Left ventricle myocardium superior (tissue), 1 donor: ENCODE measurements at regions not wholly inside any gene's neighbourhood (a gene's known extent, or its start where the extent isn't known, plus 50 kb on each side); places are given as distances from the start of the nearest gene placed in this dataset.
"Not testable (repeated sequence)": the region's sequence is repeated elsewhere in the genome, so short reads cannot be mapped to it uniquely, and the experiment has no call there.

Experiments
- ATAC-seq: fragments of 200-7000 bp; cut with Tn5 transposase; one replicate; pipeline ENCODE4 v1.9.1; 2020; ENCODE audit warnings: mild to moderate bottlenecking, moderate library complexity
- DNase-seq: peaks from one replicate; pipeline ENCODE4 v3.0.0-alpha.2; 2020
- intact Hi-C: fragments of 100-400 bp; cut with micrococcal nuclease; formaldehyde crosslinking; loops from one replicate; pipeline ENCODE4 v1.11.0; 2022
- donor health status: DM: no; HTN: yes; CAD: no; lungs with severe emphysema.

DNA sequence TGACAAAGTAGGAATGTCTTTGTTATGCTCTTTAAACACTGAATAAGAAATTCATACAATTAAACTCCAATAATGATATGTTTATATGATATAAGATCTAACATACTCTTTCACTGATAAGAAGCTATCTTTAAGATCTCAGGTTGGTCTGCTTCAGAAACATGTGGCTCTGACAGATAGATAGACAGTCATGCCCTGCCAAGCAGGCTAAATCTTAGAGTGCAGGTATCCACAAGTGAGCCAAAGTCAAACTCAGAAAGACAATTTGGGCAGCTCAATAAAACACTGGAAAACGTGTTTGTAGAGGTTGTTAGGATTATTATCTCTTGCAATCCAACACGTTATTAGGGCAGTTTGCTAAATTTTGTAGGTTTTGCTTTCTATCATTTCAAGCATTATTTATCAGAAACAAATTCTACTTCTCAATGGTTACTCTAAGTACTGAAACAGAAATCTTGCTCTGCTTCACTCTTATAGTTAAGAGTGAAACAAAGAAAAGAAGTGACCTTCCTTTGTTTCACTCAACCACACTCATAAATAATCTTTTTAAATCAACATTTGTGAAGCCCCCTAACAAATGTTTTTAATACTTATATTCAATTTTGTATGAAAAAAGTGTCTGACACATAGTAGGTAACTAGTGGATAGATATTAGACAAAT lies 1255.6 kb downstream of the DIAPH3 start:
- DNase-seq (no peak), ATAC-seq (no peak)
- intact Hi-C loops, result no loop called here

DNA sequence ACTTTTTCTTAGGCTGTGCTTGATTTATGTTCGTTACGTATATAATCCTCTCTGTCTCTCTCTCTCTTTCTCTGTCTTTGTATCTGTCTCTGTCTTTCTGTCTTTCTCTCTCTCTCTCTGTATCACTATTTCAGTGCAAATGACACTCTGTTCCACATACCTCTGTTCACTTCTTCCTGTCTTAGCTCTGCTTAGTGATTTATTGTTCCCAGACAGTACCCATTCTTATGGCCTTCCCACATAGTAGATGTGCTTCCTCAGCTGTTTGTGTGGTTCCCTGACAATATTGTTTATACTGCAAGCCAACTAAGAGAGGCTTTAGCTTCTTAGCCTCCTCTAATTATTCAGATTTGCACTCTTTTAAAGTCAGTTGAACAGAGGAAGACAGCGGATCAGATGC lies 1244.2 kb downstream of the DIAPH3 start:
- ATAC-seq (no peak), DNase-seq (no peak)
- intact Hi-C loops, result no loop called here

- peak; percentile 71 for ATAC-seq
- no peak for DNase-seq
These were observed 1242.6 kb downstream of the DIAPH3 start for GRCh38 chr13:58921129-58921528.

DNA sequence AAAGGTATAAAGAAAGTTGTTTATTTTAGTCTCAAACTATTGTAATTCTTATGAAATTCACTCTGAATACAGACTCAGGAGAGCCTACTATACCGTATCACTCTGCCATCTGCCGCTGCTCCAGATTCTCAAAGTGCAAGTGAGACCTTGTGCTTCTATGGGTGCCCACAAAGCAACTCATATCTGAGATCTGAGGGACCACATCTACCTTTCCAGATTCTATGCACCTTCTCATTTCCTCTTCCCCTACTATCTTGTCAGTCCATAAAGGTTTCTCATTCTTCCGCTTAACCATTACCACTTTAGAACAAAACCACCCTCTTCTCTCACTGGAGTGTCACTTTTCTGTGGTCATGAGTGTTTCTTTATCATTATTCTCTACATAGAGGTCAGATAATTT lies 1236.9 kb downstream of the DIAPH3 start:
- ATAC-seq (no peak), DNase-seq (no peak)
- intact Hi-C loops, result no loop called here

More at GRCh38 chr13:58921129-58921528, 1242.6 kb downstream of the DIAPH3 start:
- intact Hi-C loops, result no loop called here

DNA sequence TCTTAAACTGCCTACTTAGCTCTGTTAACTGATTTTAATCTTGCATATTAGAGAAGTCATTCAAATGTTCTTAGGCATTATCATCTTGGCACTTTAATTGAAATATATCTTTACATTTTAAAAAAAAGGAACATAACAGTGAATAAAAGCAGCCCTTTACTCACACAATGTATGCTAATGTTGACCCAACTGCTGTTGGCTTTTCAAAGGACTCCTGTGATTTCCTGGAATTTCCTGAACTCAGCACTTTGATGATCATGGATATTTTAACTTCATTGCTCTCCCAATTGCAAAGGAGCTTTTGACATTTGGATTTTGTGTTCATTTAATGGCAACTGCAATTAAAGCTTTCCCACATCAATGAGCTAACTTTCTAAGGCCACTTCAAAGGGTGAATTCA lies 1230.3 kb downstream of the DIAPH3 start:
- no peak for ATAC-seq
- intact Hi-C loops, result no loop called here
- no peak for DNase-seq

DNA sequence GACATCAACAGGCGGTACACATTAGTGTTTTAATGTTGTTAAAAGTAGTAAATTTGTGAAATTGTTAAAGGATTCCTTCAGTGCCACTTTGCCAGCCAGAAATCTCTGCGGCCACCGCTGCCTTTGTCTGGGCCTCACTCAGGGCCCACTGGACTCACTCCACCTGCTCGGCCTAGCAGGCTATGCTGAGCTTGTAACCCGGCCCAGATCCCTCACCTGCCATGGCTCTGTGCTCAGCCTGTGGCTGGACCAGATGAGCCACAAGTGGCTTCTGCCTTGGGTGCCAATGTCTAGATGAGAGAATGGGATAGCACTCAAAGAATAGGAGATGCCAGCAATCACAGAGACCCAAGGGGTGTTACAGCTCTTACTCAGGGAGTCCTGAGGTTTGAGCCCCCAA lies 1228.0 kb downstream of the DIAPH3 start:
- DNase-seq (no peak), ATAC-seq (no peak)
- intact Hi-C loops, result no loop called here

DNA sequence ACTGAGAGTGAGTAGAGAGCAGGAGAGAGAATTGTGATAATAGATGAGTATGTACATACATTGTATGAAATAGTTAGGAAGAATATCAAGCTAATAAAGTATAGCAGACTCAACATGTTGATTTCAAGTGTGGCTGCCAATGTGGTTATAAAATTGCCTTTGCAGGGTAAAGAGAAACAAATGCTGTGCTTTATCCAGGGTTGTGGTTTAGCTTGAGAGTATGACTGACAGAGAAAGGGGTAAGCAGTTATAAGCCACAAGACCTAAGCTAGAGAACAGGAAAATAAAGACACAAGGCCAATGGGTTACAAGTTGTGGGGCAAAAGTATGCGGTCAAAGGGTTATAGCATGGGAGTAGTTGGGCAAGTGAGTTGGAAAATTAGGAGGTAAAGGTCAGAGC lies 1217.5 kb downstream of the DIAPH3 start:
- no peak for ATAC-seq
- intact Hi-C loops, result no loop called here
- no peak for DNase-seq

DNA sequence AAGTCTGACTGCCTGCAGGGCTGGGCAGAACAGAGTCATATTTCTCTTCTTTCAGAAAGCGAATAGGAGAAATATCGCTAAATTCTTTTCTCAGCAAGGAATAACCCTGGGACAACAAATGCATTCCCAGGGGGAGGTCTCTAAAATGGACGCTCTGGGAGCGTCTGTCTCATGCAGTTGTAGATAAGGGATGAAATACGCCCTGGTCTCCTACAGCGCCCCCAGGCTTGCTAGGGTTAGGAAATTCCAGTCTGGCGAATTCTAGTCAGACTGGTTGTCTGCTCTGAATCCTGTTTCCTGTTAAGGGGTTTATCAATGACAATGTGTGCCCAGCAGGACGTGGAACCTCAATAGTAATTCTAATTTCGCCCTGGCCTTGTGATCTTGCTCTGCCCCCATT lies 1214.1 kb downstream of the DIAPH3 start:
- no peak for ATAC-seq
- DNase-seq, result no peak
- intact Hi-C loops, result no loop called here

DNA sequence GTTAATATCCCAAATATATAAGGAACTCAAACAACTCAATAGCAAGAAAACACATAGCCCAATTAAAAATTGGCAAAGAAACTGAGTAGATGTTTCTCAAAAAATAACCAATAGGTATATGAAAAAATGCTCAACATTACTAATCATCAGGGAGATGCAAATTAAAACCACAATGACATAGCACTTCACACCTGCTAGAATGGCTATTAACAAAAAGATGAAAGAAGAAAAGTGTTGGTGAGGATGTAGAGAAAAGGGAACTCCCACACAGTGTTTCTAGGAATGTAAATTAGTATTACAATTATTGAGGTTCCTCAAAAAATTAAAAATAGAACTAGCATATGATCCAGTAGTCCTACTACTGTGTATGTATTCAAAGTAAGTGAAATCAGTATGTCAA lies 1212.8 kb downstream of the DIAPH3 start:
- no peak for ATAC-seq
- DNase-seq, result no peak
- intact Hi-C loops, result no loop called here

GRCh38 chr13:58953638-58954037 lies 1210.1 kb downstream of the DIAPH3 start:
- no peak for DNase-seq
- intact Hi-C loops, result no loop called here
- ATAC-seq, result no peak

DNA sequence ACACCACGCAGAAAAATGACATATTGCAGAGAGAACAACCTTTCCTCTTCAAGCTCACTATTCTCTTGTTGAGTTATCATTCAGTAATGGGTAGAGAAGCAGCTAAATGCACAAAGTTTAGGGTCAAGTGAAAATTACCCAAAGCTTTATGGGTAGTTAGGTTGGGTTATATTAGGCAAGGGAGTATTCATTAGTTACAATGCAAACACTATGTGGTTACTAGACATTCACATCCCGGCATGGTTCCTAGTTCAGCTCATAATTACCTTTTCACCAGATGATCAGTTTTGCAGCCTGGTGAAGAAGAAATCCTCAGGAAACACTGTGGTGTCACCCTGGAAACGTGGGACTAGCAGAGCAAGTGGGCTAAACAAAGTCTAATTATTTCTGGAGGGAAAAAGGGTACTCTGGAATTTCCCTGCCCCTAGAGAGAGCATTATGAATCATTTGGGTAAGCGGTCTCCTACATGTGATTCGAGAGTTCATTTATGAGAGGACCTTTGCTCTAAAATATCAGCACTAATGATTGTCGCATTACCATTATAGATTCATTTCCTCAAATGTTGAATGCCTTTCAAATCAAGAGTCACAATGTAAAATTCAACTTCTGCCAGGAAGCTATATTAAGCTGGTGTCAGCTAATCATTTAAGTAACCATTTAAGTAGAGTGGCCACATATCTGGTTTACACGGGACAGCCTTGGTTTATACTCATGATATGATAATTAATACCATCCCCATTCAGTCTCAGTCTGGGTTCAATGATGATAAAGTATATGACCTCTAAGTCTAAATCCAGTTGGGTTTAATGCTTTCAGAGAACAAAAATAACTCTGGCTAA lies 1208.0 kb downstream of the DIAPH3 start:
- intact Hi-C loops, result no loop called here
- ATAC-seq (no peak), DNase-seq (no peak)

- intact Hi-C loops, ATAC-seq, DNase-seq: not testable (repeated sequence)
These were observed 1205.6 kb downstream of the DIAPH3 start for GRCh38 chr13:58958097-58958496.

GRCh38 chr13:58960888-58961287 lies 1202.8 kb downstream of the DIAPH3 start:
- ATAC-seq, result no peak
- intact Hi-C loops, result no loop called here

DNA sequence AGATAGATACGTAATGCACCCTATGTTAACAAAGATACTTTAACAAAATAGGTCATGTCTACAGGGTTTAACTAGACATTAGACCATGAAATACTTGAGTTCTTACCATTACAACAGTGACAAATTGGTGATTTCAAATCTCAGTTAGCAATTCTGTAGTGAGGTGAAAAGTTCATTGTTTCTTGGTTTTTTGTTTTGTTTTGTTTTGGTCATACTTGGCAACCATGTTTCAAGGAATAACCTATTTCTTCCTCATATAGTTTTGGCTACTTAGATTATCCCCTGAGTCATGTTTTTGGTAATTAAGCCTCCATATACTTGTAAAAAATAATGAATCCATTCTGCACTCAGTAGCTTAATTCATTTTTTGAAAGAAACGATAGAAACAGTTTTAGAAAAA lies 1200.4 kb downstream of the DIAPH3 start:
- ATAC-seq, result no peak
- intact Hi-C loops, result no loop called here
- no peak for DNase-seq

More at GRCh38 chr13:58960888-58961287, 1202.8 kb downstream of the DIAPH3 start:
- no peak for DNase-seq

DNA sequence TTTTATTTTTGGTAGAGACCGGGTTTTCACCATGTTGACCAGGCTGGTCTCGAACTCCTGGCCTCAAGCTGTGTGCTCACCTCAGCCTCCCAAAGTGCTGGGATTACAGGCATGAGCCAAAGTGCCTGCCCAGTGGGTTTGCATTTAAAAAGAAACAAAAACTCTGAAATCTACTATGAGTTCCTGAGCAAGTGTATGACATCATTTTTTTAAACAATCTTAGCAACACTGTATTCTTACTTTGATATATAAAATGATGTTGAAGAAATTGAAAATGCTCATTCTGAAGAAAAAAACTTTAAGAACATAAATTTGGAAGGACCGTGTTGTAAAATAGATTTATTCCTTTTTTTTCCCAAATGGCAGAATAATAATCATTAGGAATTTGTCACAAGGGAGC lies 1199.7 kb downstream of the DIAPH3 start:
- intact Hi-C loops, result no loop called here
- no peak for DNase-seq
- ATAC-seq, result no peak

GRCh38 chr13:58977085-58977484 lies 1186.6 kb downstream of the DIAPH3 start:
- no peak for DNase-seq
- intact Hi-C loops, result no loop called here
- ATAC-seq, result no peak

- intact Hi-C loops, result no loop called here
- ATAC-seq, result no peak
- no peak for DNase-seq
These were observed 1185.4 kb downstream of the DIAPH3 start for GRCh38 chr13:58978331-58978730.

DNA sequence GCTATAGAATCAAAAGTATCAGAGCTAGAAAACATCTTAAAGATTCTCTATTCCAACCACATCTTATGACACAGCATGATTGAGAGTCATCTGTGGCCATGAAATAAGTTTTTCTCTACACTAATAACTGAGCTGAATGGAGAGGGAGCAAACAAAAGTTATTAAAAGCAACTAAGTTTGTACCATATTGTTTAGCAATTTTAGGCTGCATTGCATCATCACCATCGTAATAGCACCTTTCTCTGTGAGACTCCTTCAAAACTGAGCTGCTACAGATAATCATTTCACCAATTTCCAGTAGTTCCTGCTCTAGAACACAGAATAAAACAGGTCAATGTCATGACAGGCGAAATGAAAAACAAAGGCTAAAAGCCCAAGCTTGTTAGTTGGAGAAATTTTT lies 1183.9 kb downstream of the DIAPH3 start:
- ATAC-seq, result no peak
- intact Hi-C loops, result no loop called here

GRCh38 chr13:58985845-58986244 lies 1177.9 kb downstream of the DIAPH3 start:
- intact Hi-C loops, result no loop called here
- DNase-seq (no peak), ATAC-seq (no peak)

More for the DNA sequence above, 1183.9 kb downstream of the DIAPH3 start:
- DNase-seq, result no peak

DNA sequence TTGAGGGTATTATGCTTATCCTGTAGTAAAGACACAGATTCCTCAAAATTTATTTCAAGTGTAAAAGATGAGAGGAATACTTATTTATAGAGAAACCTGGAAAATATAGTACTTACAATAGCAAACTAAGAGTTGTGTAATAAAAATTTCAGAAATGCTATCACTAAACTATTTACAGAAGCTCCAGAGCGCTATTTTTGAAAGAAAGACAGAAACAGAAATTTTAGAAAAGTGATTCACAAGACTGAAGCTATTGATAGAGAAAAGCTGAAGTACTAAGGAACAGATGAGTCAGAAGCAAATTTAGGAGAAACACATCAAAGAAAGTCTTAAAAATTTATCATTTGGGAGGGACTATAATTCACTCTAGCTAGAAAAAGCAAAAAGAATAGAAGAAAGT lies 1174.2 kb downstream of the DIAPH3 start:
- ATAC-seq (no peak), DNase-seq (no peak)
- intact Hi-C loops, result no loop called here
